ENCODE measurements at regions not wholly inside any gene's neighbourhood (a gene's known extent, or its start where the extent isn't known, plus 50 kb on each side); places are given as distances from the start of the nearest gene placed in this dataset.

GRCh38 chrX:42477396-42477795, 300.6 kb downstream of the PPP1R2C start:
- no peak overlapping the region for H3K4me3 ChIP-seq (ENCODE audit: control insufficient read depth, low read depth, low read length)
- DNase-seq (ENCODE audit: low read depth) = no peak
- no peak for TF ChIP-seq CTCF (IDR thresholded peaks at IDR 0.05; ENCODE audit: control insufficient read depth, insufficient read depth, low read depth, low read length, missing control alignments)

- no peak for TF ChIP-seq CTCF (IDR thresholded peaks at IDR 0.05; ENCODE audit: control insufficient read depth, insufficient read depth, low read depth, low read length, missing control alignments)
Measured at GRCh38 chrX:42472727-42473126, 305.2 kb downstream of the PPP1R2C start.

DNA sequence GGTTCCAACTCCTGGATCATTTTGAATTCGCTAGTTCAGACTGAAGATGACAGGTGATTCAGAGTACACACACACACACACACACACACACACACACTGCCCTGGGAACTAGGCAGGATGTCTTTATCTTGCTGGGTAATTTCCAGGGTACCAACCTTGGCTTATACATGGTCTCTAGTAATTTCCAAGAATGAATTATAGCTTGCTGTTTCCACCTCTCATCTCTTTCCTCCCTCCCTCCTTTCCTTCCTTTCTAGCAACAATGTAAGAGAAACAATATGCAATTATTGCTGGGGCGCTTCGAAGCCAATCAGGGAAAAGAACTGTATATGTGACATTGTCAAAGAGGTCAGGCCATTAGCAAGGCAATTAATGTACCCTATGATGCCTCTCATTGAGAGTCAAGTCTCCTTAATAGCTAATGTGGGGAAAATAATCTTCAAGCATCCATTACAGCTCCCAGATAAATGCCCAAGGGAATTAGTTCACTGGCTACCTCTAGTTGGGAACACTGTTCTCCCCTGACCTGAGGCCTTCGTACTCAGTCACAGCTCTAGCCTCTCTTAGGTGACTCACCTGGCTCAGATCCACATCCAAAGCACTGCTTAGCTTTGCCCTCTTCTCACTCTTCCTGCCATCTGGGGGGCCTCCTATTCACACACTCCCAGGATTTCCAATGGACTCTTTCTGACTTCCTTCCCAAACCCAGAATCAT, 311.5 kb downstream of the PPP1R2C start:
- DNase-seq (ENCODE audit: low read depth) = no peak
- H3K4me3 ChIP-seq (ENCODE audit: control insufficient read depth, low read depth, low read length) = no peak overlapping the region
- no peak for TF ChIP-seq CTCF (IDR thresholded peaks at IDR 0.05; ENCODE audit: control insufficient read depth, insufficient read depth, low read depth, low read length, missing control alignments)

More at GRCh38 chrX:42472727-42473126, 305.2 kb downstream of the PPP1R2C start:
- DNase-seq (ENCODE audit: low read depth) = no peak
- H3K4me3 ChIP-seq (ENCODE audit: control insufficient read depth, low read depth, low read length) = no peak overlapping the region

GRCh38 chrX:42465821-42466220, 312.1 kb downstream of the PPP1R2C start:
- H3K4me3 ChIP-seq (ENCODE audit: control insufficient read depth, low read depth, low read length) = no peak overlapping the region
- no peak for TF ChIP-seq CTCF (IDR thresholded peaks at IDR 0.05; ENCODE audit: control insufficient read depth, insufficient read depth, low read depth, low read length, missing control alignments)
- DNase-seq (ENCODE audit: low read depth) = no peak

DNA sequence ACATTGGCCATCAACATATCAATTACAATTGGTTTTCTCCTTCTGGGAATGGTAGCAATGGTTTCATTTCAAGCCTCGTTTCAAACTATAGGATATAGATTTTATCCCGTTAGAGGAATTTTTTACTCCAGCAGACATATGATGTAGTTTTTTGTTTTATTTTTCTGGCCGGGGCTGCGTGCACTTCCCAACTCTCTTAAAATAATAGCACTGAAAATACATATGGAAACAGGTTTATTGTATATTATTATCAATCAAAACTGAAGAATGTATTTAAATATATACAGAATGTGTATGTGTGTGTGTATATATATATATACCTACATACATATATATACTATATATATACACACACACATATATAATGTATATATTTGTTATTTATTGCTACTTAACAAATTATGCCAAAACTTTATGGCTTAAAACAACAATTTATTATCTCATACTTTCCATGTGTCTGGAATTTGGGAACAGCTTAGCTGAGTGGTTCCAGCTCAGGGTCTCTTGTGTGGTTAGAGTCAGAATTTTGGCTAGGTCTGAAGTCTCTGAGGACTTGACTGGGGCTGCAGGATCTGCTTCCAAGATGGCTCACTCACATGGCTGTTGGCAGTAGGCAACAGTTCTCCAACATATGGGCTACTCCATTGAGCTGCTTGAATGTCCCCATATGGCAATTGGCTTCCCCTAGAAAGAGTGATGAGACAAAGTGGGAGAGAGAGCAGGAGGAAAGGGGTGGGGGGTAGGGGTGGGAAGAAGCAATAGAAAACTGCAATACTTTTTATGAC, 314.1 kb downstream of the PPP1R2C start:
- no peak for DNase-seq (ENCODE audit: low read depth)
- no peak overlapping the region for H3K4me3 ChIP-seq (ENCODE audit: control insufficient read depth, low read depth, low read length)
- no peak for TF ChIP-seq CTCF (IDR thresholded peaks at IDR 0.05; ENCODE audit: control insufficient read depth, insufficient read depth, low read depth, low read length, missing control alignments)

DNA sequence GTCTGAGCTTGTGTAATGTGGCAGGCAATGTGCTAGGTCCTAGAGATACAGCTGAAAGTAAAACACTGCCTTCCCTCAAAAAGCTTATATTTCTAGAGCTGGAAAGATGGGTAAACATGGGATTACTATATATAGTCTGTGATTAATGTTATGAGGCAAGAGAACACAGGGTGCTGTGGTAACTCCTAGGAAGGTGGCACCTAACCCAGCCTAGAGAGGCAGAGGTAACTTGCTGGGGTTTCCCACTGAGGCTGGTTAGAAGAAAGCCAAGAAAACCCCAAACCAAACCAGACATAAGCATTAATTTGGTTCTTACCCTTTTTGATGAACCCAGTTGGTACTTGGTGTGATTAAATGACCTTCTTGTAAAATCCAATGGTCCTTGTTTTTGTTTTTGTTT, 315.0 kb downstream of the PPP1R2C start:
- no peak for TF ChIP-seq CTCF (IDR thresholded peaks at IDR 0.05; ENCODE audit: control insufficient read depth, insufficient read depth, low read depth, low read length, missing control alignments)
- no peak overlapping the region for H3K4me3 ChIP-seq (ENCODE audit: control insufficient read depth, low read depth, low read length)
- DNase-seq (ENCODE audit: low read depth) = no peak

Measured in AG09309 (cell line).